Smooth muscle cell (in vitro differentiated cells): ENCODE measurements at regions not wholly inside any gene's neighbourhood (a gene's known extent, or its start where the extent isn't known, plus 50 kb on each side); places are given as distances from the start of the nearest gene placed in this dataset.

ENCODE experiments used
- DNase-seq: peaks from one replicate; lab custom pipeline; 2025; ENCODE audit not compliant: unreplicated experiment; lab: John Stamatoyannopoulos, UW
- H2AFZ ChIP-seq: fragments of 200-600 bp; sonication (generic); 2 replicates; pipeline ENCODE4 v1.6.0; 2016; ENCODE audit warnings: antibody characterized with exemption, low read depth, mild to moderate bottlenecking
- H3F3A ChIP-seq: fragments of 200-600 bp; sonication (generic); 2 replicates; pipeline ENCODE4 v1.6.0; 2017; ENCODE audit warnings: antibody characterized with exemption, low read depth
- H3K27ac ChIP-seq: fragments of 200-600 bp; sonication (generic); 2 replicates; pipeline ENCODE4 v1.5.1; 2016; ENCODE audit warnings: low read depth, mild to moderate bottlenecking
- H3K27me3 ChIP-seq: fragments of 200-600 bp; sonication (generic); 2 replicates; pipeline ENCODE4 v1.6.1; 2016; ENCODE audit warnings: low read depth, mild to moderate bottlenecking
- H3K36me3 ChIP-seq: fragments of 200-600 bp; sonication (generic); 2 replicates; pipeline ENCODE4 v1.5.1; 2016; ENCODE audit warnings: low read depth
- H3K4me1 ChIP-seq: fragments of 200-600 bp; sonication (generic); 2 replicates; pipeline ENCODE4 v1.5.1; 2016; ENCODE audit warnings: low read depth
- H3K4me2 ChIP-seq: fragments of 200-600 bp; sonication (generic); 2 replicates; pipeline ENCODE4 v1.6.0; 2016; ENCODE audit warnings: mild to moderate bottlenecking
- H3K4me3 ChIP-seq: fragments of 200-600 bp; sonication (generic); 2 replicates; pipeline ENCODE4 v1.5.1; 2016; ENCODE audit warnings: mild to moderate bottlenecking
- H3K79me2 ChIP-seq: fragments of 200-600 bp; sonication (generic); 2 replicates; pipeline ENCODE4 v1.6.0; 2016; ENCODE audit warnings: low read depth, mild to moderate bottlenecking
- H3K9ac ChIP-seq: fragments of 200-600 bp; sonication (generic); 2 replicates; pipeline ENCODE4 v1.6.0; 2016; ENCODE audit warnings: low read depth
- H3K9me3 ChIP-seq: fragments of 200-600 bp; sonication (generic); replicated peaks from 2 replicates; pipeline ENCODE4 v1.5.1; 2016; ENCODE audit warnings: low read depth
- H4K20me1 ChIP-seq: fragments of 200-600 bp; sonication (generic); 2 replicates; pipeline ENCODE4 v1.6.0; 2016; ENCODE audit warnings: low read depth
- WGBS: methylation state at CpG from one replicate; pipeline ENCODE4 v1.1.7; 2016; ENCODE audit warnings: low lambda C conversion rate; 5-methylcytosine and 5-hydroxymethylcytosine counted together
- TF ChIP-seq, protein P1 (sequence below): fragments of 200-600 bp; sonication (generic); IDR thresholded peaks from 2 replicates; pipeline ENCODE4 v1.5.1; 2017; ENCODE audit warnings: borderline replicate concordance, mild to moderate bottlenecking, antibody characterized with exemption; ENCODE audit not compliant: insufficient read depth, poor library complexity, severe bottlenecking

DNA sequence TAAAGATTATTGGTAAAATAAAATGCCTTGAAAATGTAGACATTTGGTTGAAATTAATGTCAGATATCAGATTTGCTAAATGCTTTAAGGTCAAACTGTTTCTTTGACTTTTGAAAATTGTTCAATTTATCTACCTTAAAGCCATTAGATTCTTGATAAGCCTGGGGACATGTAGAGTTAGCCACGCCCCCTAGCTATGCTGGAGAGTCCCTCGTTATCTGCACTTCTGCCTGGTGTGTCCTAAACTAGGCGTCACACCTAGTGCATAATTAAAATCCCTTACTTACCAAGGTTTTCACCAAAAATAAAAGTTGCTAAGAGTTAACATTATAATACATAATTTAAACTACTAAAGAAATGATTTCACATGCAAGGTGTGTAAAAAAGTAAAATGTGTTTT, 79.5 kb downstream of the EGLN3 start:
- WGBS, result 91% methylated on average over 3 of the region's 3 CpGs
- peaks cover 17% of the 10 kb centered on the region for H3K9me3 ChIP-seq
- TF ChIP-seq, protein P1, sequence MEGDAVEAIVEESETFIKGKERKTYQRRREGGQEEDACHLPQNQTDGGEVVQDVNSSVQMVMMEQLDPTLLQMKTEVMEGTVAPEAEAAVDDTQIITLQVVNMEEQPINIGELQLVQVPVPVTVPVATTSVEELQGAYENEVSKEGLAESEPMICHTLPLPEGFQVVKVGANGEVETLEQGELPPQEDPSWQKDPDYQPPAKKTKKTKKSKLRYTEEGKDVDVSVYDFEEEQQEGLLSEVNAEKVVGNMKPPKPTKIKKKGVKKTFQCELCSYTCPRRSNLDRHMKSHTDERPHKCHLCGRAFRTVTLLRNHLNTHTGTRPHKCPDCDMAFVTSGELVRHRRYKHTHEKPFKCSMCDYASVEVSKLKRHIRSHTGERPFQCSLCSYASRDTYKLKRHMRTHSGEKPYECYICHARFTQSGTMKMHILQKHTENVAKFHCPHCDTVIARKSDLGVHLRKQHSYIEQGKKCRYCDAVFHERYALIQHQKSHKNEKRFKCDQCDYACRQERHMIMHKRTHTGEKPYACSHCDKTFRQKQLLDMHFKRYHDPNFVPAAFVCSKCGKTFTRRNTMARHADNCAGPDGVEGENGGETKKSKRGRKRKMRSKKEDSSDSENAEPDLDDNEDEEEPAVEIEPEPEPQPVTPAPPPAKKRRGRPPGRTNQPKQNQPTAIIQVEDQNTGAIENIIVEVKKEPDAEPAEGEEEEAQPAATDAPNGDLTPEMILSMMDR, result no peak
- H4K20me1 ChIP-seq, result no peaks in the 10 kb centered on the region
- DNase-seq, result no peak
- H3K27ac ChIP-seq, result no peak overlapping the region
- no peak overlapping the region for H3K4me2 ChIP-seq
- H3K4me3 ChIP-seq, result no peak overlapping the region
- H3F3A ChIP-seq, result no peaks in the 10 kb centered on the region
- H3K4me1 ChIP-seq, result no peaks in the 10 kb centered on the region
- H3K27me3 ChIP-seq, result no peaks in the 10 kb centered on the region
- no peaks in the 10 kb centered on the region for H3K79me2 ChIP-seq
- H3K9ac ChIP-seq, result no peak overlapping the region
- peaks cover 11% of the 10 kb centered on the region for H3K36me3 ChIP-seq
- H2AFZ ChIP-seq, result no peak overlapping the region

DNA sequence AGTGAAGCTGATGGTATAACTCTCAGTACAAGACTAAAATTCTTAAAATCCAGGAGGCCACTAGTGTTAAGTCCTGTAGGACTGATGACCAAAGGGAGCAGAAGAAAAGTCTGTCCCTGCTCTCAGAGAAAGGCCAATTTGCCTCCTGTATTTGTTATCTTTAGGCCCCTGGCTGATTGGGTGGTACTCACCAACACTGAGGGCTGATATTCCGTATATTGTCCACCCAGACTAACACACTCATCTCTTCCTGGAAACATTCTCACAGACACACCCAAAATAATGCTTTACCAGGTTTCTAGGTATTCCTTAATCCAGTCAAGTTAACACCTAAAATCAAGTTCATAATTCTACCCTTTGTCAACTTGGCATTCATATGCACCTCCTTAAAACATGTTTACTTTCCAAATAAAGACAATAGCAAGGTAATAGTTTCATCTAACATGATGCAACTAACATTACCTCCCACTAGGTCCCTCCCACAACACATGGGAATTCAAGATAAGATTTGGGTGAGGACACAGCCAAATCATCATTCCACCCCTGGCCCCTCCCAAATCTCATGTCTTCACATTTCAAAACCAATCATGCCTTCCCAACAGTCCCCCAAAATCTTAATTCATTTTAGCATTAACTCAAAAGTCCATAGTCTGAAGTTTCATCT, 84.3 kb downstream of the EGLN3 start:
- H3K27ac ChIP-seq, result no peak overlapping the region
- 100% methylated on average over 1 of the region's 1 CpG for WGBS
- H3K9ac ChIP-seq, result no peak overlapping the region
- H3K4me3 ChIP-seq, result no peak overlapping the region
- no peaks in the 10 kb centered on the region for H3K36me3 ChIP-seq
- no peaks in the 10 kb centered on the region for H3K79me2 ChIP-seq
- no peak overlapping the region for H2AFZ ChIP-seq
- no peaks in the 10 kb centered on the region for H3K9me3 ChIP-seq
- DNase-seq, result no peak
- no peaks in the 10 kb centered on the region for H3K4me1 ChIP-seq
- H3F3A ChIP-seq, result no peaks in the 10 kb centered on the region
- H4K20me1 ChIP-seq, result no peaks in the 10 kb centered on the region
- H3K27me3 ChIP-seq, result no peaks in the 10 kb centered on the region
- TF ChIP-seq, protein P1, result no peak
- no peak overlapping the region for H3K4me2 ChIP-seq

DNA sequence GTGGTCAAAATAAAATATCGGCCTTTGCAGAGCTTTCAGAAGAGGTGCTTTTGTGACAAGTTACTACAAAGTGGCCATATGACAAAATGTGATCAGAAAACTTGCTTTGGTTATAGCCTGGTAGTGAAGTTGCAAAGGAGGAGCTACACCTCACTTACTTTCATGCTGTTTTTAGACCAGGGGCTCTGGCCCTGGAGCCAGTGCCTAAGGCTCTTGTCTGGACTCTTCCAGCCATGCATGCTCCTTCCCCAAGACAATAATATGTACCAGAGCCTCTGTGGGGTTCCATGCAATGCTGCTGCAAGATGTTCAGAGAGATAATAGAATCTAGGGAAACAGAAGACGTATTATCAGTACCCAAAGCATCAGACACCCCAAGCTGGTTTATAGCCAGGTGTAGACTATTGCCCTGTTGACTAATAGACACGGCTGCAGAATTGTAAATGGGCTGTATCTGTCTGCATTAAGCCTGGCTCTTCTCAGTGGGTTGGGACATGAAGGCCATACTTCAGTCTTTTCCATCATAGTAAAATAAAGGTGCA, 88.5 kb downstream of the EGLN3 start:
- Histone ChIP-seq H3K9ac (no peak overlapping the region), H3K36me3 (no peaks in the 10 kb centered on the region), H3K4me1 (peaks cover 9% of the 10 kb centered on the region), H4K20me1 (no peaks in the 10 kb centered on the region), H3K4me3 (no peak overlapping the region), H3K9me3 (no peaks in the 10 kb centered on the region), H3K4me2 (no peak overlapping the region), H3K27me3 (no peaks in the 10 kb centered on the region), H3F3A (peaks cover 10% of the 10 kb centered on the region), H2AFZ (no peak overlapping the region), H3K79me2 (no peaks in the 10 kb centered on the region), H3K27ac (no peak overlapping the region)
- WGBS, result 81% methylated on average over 3 of the region's 3 CpGs
- DNase-seq, result no peak
- TF ChIP-seq, protein P1, result no peak

DNA sequence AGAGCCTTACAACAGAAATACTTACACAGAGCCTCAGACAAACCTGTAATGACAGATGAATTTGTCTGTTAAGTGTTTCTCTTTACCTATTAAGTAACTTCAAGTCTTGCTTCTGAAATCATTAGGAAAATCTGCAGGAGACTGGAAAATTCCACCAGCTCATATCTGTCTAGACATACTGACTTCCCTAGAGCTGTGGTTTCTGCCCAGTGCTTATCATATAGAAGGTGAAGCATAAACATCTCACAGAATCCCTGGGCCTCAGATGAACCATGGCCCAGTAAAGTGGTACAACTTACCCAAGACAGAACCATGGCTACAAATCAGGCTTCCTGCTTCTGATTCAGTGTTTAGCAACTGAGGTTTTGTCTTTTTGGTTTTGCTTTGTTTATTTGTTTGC, 91.6 kb downstream of the EGLN3 start:
- peak overlapping the region; percentile 44 for H3K9ac ChIP-seq
- TF ChIP-seq, protein P1, result no peak
- H3K4me1 ChIP-seq, result peaks cover 9% of the 10 kb centered on the region
- peaks cover 10% of the 10 kb centered on the region for H3F3A ChIP-seq
- peak overlapping the region; percentile 85 for H3K27ac ChIP-seq
- no peaks in the 10 kb centered on the region for H3K79me2 ChIP-seq
- no peaks in the 10 kb centered on the region for H4K20me1 ChIP-seq
- H3K4me2 ChIP-seq, result peak overlapping the region; percentile 64
- H3K36me3 ChIP-seq, result no peaks in the 10 kb centered on the region
- no peaks in the 10 kb centered on the region for H3K9me3 ChIP-seq
- H3K27me3 ChIP-seq, result no peaks in the 10 kb centered on the region
- H2AFZ ChIP-seq, result peak overlapping the region; percentile 39
- no peak overlapping the region for H3K4me3 ChIP-seq
- no peak for DNase-seq
